HG02852 (cell line): ENCODE measurements at regions not wholly inside any gene's neighbourhood (a gene's known extent, or its start where the extent isn't known, plus 50 kb on each side); places are given as distances from the start of the nearest gene placed in this dataset.
"Not testable (repeated sequence)": the region's sequence is repeated elsewhere in the genome, so short reads cannot be mapped to it uniquely, and the experiment has no call there.

Source experiments
- ATAC-seq: cut with Tn5 transposase; IDR thresholded peaks from one replicate; pipeline ENCODE4 v1.9.1; 2021; ENCODE audit warnings: mild to moderate bottlenecking, moderate library complexity; ENCODE audit not compliant: unreplicated experiment

DNA sequence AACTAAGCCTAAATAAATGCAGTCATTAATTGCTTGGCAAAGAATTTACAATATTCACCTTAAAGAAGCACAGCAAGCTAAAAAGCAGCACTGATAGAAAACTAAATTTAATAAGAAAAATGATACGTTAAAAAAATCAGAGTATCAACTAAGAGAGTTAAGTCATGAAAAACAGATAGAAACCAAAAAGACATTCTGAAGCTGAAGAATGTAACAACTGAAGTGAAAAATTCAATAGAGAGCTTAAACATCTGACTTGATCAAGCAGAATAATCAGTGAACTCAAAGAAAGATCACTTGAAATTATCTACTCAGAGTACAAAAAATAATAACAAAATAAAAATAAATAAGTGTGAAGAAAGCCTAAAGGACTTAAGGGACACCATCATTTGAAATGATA lies 588.0 kb upstream of the HS3ST1 start:
- ATAC-seq, result no peak

DNA sequence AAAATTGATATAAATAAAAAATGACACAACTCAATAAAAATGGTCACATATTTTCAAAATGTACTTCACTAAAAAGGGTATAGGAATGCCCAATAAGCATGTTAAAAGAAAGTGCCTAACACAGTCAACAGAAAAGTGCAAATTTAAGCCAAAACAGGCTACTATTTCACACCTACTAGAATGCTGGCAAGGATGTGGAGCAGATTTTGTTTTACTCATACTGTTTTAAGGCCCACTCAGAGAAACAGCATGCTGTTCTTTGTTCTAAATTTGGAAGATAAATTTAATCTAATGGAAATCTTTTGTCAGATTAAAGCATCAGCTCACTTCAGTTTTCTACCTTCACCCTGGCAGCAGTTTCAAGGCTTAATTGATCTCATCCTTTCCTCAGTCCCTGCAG lies 576.8 kb upstream of the HS3ST1 start:
- ATAC-seq, result no peak

DNA sequence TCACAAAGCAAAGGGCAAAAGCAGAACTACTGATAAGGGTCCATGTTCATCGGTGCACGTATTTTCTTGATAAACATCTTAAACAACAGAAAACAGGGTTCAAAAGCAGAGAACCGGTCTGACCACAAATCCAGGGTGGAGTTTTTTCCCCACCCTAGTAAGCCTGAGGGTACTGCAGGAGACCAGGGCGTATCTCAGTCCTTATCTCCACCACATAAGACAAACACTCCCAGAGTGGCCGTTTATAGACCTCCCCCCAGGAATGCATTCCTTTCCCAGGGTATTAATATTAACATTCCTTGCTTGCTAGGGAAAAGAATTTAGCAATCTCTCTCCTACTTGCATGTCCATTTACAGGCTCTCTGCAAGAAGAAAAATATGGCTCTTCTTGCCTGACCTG lies 567.9 kb upstream of the HS3ST1 start:
- not testable (repeated sequence) for ATAC-seq

DNA sequence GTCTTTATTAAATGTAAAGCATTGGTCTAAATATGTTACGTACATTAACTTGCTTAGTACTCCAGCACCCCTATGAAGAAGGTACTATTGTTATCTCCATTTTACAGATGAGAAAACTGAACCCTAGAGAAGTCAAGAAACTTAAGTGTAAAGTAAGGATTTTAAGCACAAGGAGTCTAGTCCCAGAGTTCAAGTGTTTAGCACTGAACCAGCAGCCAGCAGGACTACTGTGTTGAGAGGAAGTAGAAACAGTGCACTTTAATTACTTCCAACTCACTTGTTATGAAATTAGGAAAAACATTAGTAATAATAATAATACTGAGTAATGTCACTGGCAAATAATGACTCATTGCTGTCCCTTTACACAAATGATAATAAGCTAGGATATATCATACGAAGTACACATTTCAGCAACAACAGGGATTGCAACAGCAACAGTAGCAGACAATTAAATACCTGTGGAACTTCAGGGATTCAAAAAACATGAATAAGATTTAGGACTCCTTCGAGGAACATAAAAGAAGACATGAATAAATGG lies 548.1 kb upstream of the HS3ST1 start:
- no peak for ATAC-seq

DNA sequence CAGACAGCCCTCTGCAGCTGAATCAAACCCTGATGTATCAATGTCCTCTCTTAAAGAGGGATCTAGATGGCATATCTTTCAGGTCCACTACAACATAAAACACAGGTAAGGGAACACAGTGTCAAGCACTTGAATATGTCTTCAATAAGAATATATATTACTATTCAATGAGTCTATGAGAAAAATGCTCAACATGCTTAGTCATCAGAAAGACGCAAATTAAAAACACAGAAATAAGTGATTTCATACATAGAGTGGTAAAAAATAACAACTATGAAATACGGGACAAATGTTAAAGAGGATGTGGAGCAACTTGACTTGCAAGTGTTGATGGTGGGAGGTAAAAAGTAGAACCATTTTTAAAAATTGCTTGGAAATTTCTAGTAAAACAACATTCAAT lies 544.6 kb upstream of the HS3ST1 start:
- no peak for ATAC-seq

DNA sequence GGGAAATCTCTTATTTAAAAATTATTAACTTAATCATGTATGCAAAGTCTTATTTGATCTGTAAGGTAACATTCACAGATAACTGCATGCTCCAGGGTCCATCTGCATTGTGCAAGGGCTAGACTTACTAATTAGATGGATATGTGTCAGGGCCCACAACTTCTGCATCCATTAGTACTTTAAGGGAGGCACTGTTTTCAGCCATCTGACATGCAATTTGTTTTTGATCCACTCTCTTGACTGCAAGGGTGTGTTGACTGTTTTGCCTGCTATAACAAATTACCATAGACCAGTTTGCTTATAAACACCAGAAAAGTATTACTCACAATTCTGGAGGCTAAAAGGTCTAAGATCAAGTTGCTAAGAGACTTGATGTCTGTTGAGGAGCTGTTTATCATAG lies 542.1 kb upstream of the HS3ST1 start:
- no peak for ATAC-seq

DNA sequence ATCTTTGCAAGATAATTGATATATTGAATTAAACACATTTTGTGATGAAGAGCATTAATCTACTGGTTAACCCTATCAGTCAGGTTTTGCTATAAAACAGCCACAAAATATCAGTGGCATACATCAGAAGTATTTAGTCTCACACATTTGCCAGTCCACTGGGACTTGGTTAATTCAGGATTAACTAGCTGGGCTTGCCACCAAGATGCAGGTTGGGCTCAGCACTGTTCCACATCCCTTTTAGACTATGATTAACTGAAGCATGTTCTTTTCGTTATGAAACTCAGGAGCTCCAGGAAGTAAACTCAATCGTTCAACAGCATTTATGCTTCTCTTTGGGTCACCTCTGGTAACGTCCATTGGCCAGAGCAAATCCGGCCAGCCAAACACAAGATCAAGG lies 538.1 kb upstream of the HS3ST1 start:
- no peak for ATAC-seq

DNA sequence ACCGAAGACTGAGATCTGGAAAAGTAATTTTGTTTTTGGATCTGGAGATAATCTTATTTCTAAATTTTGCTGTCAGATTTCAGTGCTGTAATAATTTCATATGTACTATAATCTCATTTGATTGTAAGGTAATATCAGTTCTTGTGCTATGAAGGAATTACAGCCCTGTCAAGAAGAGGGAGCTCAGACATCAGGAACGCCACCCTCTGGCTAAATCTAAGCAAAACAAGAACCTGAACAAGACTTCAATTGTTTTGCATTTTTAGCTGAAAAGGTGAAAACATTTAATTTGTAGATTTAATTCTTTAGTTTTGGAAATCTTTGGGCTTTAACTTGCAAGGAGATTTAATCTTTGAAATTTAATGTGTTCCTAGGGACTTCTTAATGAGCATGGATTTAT lies 525.4 kb upstream of the HS3ST1 start:
- no peak for ATAC-seq

DNA sequence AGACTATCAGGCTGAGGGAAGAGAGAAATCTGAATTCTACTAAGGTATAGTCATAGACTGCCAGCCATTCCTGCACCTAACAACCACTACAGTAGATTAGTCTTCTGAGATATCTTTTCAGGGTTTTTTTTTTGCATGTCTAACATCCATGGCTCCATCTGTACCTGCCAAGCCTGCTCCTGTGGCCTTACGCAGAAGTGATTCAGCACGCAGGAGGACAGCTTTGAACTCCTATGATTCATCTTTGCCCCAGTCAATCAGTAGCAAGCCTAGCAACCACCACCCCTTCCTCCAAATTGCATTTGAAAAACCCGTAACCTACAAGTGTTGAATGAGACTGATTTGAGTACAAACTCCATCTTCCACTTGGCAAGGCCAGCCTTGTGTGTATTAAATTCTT lies 520.7 kb upstream of the HS3ST1 start:
- ATAC-seq, result no peak

DNA sequence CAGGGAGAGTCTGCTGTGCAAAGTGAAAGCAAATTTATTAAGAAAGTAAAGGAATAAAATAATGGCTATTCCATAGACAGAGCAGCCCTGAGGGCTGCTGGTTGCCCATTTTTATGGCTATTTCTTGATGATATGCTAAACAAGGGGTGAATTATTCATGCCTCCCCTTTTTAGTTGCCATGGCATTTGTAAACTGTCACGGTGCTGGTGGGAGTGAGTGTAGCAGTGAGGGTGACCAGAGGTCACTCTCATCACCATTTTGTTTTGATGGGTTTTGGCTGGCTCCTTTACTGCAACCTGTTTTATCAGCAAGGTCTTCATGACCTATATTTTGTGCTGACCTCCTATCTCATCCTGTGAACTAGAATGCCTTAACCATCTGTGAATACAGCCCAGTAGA lies 518.9 kb upstream of the HS3ST1 start:
- ATAC-seq, result not testable (repeated sequence)

DNA sequence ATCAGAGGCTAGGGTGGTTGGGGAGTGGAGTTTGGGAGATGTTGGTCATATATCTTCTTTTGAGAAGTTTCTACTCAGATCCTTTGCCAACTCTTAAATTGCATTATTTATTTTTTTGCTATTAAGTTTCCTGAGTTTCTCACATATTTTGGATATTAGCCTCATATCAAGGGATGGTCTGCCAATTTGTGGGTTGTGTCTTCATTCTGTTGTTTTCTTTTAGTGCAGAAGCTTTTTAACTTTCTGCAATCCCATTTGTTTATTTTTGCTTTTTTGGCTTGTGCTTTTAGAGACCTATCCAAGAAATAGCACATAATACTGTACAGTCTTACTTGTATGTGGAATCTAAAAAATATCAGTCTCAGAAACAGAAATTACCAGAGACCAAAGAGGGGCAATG lies 509.2 kb upstream of the HS3ST1 start:
- ATAC-seq, result no peak

DNA sequence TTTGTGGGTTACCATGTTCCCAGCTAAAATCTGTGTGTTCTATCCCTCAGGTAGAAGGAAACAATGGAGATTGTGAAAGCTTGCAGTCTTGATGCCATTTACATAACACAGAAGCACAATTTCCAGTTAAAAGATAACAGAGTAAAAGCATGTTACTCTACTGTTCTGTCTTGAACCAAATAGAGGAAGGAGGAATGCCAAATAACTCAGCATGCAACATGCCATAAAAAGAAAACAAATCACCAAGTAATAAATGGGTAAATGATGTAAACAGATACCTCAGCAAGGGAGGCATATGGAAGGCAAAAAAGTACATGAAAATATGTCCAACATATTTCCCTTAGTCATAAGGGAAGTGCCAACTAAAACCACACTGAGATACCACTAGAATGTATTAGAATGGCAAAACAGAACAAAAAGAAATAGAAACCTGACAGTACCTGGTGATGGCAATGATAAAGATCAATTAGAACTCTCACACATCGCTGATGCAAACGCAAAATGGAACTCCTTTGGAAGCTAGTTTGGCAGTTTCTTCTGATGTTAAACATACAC lies 502.6 kb upstream of the HS3ST1 start:
- no peak for ATAC-seq

DNA sequence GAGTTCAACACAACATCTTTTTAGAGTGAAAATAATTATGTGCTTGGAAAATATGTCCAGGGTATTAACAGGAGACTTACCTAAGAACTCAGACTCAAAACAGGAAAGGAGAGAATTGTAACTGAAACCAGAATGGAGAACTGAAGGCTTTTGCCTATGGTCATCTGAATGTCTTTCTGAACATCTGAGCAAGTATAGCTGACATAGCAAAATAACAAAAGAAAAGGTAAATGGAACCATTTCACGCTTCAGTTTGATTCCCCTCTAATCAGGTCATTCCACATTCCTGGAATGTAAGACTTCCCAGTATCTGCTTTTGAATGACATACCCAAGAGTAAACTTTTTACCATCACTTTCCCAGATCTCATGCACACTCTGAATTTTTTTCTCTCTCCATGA lies 500.4 kb upstream of the HS3ST1 start:
- ATAC-seq, result no peak

DNA sequence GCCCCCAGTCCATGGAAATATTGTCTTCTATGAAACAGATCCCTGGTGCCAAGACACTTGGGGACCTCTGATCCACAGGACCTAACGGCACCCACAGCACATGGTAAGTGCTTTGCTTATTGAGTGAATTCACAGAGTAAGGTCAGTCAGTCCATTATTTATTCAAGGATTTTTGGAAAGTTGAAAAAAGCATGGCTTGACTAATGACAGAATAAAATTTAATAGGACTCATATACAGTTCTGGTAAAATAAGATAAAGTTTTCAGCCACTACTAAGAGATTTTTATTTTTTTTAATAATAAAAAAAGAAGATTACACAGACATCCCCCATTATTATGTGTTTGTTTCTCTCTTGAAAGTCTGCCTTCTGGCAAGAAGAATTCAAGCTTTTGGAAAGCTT lies 490.6 kb upstream of the HS3ST1 start:
- ATAC-seq, result no peak

DNA sequence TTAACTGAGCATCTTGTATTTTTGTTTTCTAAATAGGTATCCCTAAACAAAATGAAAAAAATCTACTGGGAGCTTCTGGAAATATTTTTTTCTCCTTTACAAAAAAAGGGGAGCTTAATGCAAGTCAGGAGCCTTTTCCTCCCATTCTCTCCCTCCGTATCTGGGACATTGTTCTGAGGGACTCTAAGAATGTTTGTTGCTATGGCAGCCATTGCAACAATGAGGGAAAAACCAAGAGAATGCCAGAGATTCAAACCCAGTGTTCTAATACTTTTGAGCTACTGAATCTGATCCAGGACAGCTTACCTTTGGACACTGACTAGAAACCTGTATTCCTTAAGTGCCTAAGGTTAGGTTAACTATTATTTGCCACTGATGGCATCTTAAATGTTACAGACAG lies 485.7 kb upstream of the HS3ST1 start:
- ATAC-seq, result no peak

DNA sequence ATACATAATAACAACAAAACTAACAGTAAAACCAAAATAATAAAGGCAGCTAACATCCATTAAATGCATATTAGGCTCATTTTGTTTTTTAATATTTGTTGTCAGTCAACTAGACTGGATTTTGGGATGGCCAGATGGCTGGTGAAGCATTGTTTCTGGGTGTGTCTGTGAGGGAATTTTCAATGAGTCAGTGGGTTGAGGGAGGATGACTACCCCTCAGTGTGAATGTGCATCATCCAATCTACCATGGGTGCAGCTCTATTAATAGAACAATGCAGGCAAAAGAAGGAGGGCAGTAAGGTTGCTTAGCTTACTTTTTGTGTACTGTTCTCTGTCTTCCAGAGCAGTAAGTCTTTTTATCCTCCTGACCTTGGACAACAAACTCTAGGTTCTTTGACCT lies 484.2 kb upstream of the HS3ST1 start:
- no peak for ATAC-seq

DNA sequence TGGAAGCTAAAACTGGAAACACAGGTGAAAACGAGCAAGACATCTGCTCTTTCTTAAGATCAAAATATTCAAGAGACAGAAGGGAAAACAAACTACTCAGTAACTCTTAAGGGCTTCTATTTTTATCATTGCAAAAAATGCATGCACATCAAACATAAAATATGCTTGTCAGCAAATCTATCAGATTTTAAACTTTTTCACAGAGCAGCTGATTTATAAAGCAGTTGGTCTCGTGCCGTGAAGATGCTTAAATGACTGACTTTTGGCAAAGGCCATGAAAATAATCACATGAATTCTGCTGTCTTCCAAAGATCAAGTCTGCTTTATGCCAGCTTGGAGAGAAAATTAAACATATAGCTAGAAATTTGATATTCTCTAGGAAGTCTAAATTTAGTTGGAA lies 482.1 kb upstream of the HS3ST1 start:
- no peak for ATAC-seq

DNA sequence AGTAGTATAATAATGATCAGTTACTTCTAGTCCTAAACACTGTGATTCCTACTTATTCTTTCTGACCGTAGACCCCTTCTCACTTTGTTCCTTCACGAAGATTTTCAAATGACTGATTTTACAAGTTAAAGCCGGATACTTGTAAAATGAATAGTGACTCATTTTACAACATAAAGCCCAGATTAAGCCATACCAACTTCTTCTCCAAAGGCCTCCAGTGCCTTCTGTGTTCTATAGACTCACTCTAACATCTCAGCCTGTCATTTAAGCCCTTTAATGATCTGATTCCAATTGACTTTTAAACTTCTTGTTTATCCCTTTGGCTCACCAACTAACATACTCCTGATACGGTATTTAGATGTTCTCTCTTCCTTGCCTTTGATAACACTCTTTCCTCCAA lies 480.0 kb upstream of the HS3ST1 start:
- no peak for ATAC-seq

DNA sequence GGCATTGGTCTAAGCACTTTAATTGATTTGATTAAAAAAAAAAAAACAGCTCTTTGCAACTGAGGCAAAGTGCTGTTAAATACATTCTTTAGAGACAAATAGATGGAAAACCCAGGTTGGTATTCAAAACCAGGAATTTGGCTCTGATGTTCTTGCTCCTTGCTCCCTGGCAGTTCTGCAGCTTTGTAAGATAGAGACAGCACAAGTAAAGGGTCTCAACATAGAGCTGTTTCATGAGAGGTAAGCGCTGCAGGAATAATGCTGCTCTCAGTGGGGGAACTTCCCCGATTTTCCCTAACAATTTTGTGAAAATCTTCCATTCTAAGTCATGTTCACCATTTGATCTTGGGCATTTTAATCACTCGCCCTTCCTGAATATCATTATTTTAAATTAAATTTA lies 479.5 kb upstream of the HS3ST1 start:
- ATAC-seq, result no peak

DNA sequence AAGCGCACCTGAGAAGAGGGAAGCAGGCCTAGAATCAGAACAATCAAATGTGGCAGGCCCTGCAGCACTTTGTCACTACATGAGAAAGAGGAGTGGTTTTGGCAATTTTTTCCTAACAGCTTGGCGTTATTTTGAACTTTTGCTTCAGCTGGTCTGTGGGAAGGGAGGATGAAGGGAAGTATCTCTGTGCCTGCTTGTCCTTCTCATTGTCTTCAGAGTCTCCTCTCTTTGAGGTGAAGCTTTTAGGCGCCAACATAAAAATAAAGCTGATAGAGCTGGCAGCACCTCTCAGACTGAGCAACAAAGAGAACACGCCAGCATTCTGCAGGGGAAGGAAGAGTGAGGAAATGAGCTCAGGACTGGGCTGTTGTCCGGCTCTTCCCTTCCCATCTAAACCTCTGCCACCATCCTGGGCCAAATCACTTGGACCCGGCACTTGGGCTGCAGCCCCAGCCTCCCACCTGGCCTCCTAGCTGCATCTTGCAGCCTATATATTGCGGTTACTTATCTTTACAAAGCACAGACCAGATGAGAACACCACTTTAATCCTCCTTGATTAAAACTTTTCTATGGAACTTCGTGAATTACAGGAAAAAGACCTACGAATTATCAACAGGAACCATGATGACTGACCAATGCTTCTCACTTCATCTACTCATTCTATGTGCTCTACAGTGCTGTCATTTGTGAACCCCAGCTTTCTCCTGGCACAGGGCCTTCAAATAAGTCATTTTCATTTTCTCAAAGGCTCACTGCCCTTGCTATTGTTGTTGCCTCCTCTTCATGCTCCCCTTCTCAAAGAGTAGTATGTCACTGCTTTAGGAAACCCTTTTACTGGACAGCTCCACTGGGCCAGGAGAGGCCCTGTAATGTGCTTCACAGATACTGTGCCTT lies 476.4 kb upstream of the HS3ST1 start:
- no peak for ATAC-seq

DNA sequence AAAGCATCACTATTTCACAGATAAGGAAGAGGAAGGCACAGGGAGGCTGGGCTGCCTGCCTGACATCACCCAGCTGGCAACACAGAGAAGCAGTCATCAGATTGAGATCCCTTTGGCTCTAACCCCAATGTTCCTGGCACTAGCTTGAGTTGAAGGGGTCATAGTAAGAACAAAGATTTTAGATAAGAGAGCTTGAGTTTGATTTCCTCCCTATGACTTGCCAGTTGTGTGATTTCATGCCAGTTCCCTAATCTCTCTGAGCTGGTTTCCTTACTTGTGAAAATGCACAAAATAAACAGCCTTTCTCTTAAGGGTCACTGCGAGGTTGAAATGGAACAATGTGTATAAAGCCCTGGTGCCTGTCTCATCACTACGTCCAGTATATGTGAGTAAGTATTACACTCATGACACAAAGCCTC lies 475.4 kb upstream of the HS3ST1 start:
- no peak for ATAC-seq

DNA sequence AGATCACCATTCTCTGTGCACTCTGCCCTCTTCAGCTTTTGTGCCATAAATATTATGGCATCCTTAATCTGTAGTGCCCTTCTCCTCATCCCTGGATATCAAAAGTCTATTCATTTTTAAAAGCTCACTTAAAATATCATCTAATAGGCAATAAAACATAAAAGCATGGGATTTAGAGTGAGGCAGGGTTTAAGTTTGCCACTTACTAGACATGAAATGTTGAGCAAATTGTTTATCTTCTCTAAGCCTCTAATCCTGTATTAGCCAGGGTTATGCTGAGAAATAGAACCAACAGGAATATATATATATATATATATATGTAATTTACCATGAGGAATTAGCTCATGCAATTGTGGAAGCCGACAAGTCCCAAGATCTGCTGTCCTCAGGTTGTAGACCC lies 472.4 kb upstream of the HS3ST1 start:
- ATAC-seq, result no peak

DNA sequence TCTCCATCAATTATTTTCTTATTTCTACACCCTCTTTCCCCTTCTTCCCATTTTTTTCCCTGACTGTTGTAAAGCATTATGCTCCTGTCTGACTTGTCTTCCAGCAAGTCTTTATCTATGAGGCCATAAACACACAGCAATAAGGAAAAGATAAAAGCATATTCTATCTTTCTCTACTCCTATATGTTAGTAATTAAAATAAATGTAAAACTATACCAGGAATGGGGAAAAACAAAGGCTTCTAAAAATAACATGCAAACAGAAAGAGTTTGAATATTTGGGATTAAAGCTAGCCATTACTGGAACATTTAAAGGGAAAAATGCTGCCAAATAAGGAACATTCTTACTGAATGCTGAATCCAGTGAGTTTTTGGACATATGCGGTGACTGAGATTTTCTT lies 471.7 kb upstream of the HS3ST1 start:
- ATAC-seq, result no peak
